Neural progenitor cell (in vitro differentiated cells): ENCODE measurements at regions not wholly inside any gene's neighbourhood (a gene's known extent, or its start where the extent isn't known, plus 50 kb on each side); places are given as distances from the start of the nearest gene placed in this dataset.
A peak's percentile ranks its signal among the peaks of the same experiment; 100 is the strongest.

Source experiments
- DNase-seq: peaks from one replicate; pipeline ENCODE4 v3.0.0-alpha.2; 2016; ENCODE audit warnings: low spot score
- H2AFZ ChIP-seq: fragments of 200-600 bp; sonication (generic); replicated peaks from 2 replicates; pipeline ENCODE4 v1.6.1; 2016; ENCODE audit warnings: antibody characterized with exemption
- H3F3A ChIP-seq: fragments of 200-600 bp; sonication (generic); 2 replicates; pipeline ENCODE4 v1.6.1; 2016; ENCODE audit warnings: antibody characterized with exemption, low read depth
- H3K27ac ChIP-seq: fragments of 200-600 bp; sonication (generic); 2 replicates; pipeline ENCODE4 v1.5.1; 2016; ENCODE audit warnings: mild to moderate bottlenecking
- H3K27me3 ChIP-seq: fragments of 200-600 bp; sonication (generic); 2 replicates; pipeline ENCODE4 v1.6.1; 2016; ENCODE audit warnings: mild to moderate bottlenecking, moderate library complexity
- H3K36me3 ChIP-seq: fragments of 200-600 bp; sonication (generic); 2 replicates; pipeline ENCODE4 v1.5.1; 2016
- H3K4me1 ChIP-seq: fragments of 200-600 bp; sonication (generic); 2 replicates; pipeline ENCODE4 v1.6.1; 2016; ENCODE audit warnings: mixed run types
- H3K4me2 ChIP-seq: fragments of 200-600 bp; sonication (generic); 2 replicates; pipeline ENCODE4 v1.6.1; 2016
- H3K4me3 ChIP-seq: fragments of 200-600 bp; sonication (generic); 2 replicates; pipeline ENCODE4 v1.5.1; 2016
- H3K79me2 ChIP-seq: fragments of 200-600 bp; sonication (generic); 2 replicates; pipeline ENCODE4 v1.6.1; 2016; ENCODE audit warnings: low read depth
- H3K9ac ChIP-seq: fragments of 200-600 bp; sonication (generic); 2 replicates; pipeline ENCODE4 v1.6.1; 2016
- H3K9me3 ChIP-seq: fragments of 200-600 bp; sonication (generic); 2 replicates; pipeline ENCODE4 v1.5.1; 2016; ENCODE audit warnings: low read depth
- H4K20me1 ChIP-seq: fragments of 200-600 bp; sonication (generic); 2 replicates; pipeline ENCODE4 v1.6.1; 2016; ENCODE audit warnings: low read depth
- H3K27ac Mint-ChIP-seq: 3 replicates; pipeline ENCODE4 v1.8.0; 2021; ENCODE audit warnings: mixed read lengths
- H3K27me3 Mint-ChIP-seq: 2 replicates; pipeline ENCODE4 v1.8.0; 2022; ENCODE audit warnings: low read depth, mild to moderate bottlenecking, inconsistent platforms, moderate library complexity, mixed read lengths; ENCODE audit not compliant: insufficient read depth
- H3K36me3 Mint-ChIP-seq: 3 replicates; pipeline ENCODE4 v1.8.0; 2021; ENCODE audit warnings: mixed read lengths
- H3K4me1 Mint-ChIP-seq: 3 replicates; pipeline ENCODE4 v1.8.0; 2021; ENCODE audit warnings: mixed read lengths
- H3K4me3 Mint-ChIP-seq: 3 replicates; pipeline ENCODE4 v1.8.0; 2021; ENCODE audit warnings: mild to moderate bottlenecking, moderate library complexity, mixed read lengths
- H3K9me3 Mint-ChIP-seq: 3 replicates; pipeline ENCODE4 v1.8.0; 2020; ENCODE audit warnings: mixed read lengths
- CTCF ChIP-seq: fragments of 200-600 bp; sonication (generic); IDR thresholded peaks from 2 replicates; pipeline ENCODE4 v1.5.1; 2017; ENCODE audit warnings: antibody characterized with exemption, mild to moderate bottlenecking
- EZH2 ChIP-seq: fragments of 200-600 bp; sonication (generic); IDR thresholded peaks from 2 replicates; pipeline ENCODE4 v1.6.1; 2017; ENCODE audit warnings: antibody characterized with exemption, mild to moderate bottlenecking, moderate library complexity
- EZH2phosphoT487 ChIP-seq: fragments of 200-600 bp; sonication (generic); IDR thresholded peaks from 2 replicates; pipeline ENCODE4 v1.6.1; 2017; ENCODE audit warnings: antibody characterized with exemption

- Histone ChIP-seq H3K4me3 (no peak overlapping the region), H3K27ac (no peak overlapping the region), H2AFZ (no peak overlapping the region), H3K79me2 (no peaks in the 10 kb centered on the region), H3K4me2 (no peak overlapping the region), H3K27me3 (no peaks in the 10 kb centered on the region), H4K20me1 (no peaks in the 10 kb centered on the region), H3F3A (no peaks in the 10 kb centered on the region), H3K36me3 (no peaks in the 10 kb centered on the region), H3K9ac (no peak overlapping the region), H3K4me1 (peaks cover 4% of the 10 kb centered on the region), H3K9me3 (no peaks in the 10 kb centered on the region)
- no peak for TF ChIP-seq EZH2phosphoT487
- TF ChIP-seq EZH2 = no peak
- TF ChIP-seq CTCF = no peak
- Mint-ChIP-seq H3K4me1 (peaks cover 16% of the 10 kb centered on the region), H3K27me3 (no peaks in the 10 kb centered on the region), H3K9me3 (peaks cover 2% of the 10 kb centered on the region), H3K4me3 (no peak overlapping the region), H3K36me3 (no peaks in the 10 kb centered on the region), H3K27ac (no peak overlapping the region)
- no peak for DNase-seq
These were observed 578.6 kb upstream of the CHAC2 start for GRCh38 chr2:53188851-53189510.

DNA sequence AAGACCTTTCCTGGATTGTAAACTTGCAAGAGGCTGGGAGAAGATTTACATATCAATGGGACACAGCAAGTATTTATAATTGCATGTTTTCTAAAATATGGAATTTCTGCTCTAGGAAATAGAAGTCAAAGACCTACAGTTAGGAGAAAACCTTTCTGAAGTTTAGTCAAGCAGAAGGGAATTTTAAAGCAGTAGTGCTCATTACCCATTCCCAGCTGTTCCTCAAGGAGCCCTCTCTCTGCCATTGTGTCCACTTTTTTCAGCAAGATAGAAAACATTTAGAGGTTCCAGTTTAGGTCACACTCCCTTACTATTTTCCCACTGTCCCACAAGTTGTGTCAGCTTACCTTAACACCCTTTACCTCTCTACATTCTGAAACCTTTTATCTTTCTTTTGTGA lies 584.0 kb upstream of the CHAC2 start:
- Histone ChIP-seq H2AFZ (peak overlapping the region; percentile 28), H3K4me1 (peaks cover 18% of the 10 kb centered on the region), H3K9ac (no peak overlapping the region), H3K27ac (peak overlapping the region; percentile 23), H3K4me3 (no peak overlapping the region), H3K36me3 (no peaks in the 10 kb centered on the region), H3K4me2 (peak overlapping the region; percentile 39), H3K27me3 (no peaks in the 10 kb centered on the region), H3K9me3 (no peaks in the 10 kb centered on the region), H3F3A (no peaks in the 10 kb centered on the region), H4K20me1 (no peaks in the 10 kb centered on the region), H3K79me2 (no peaks in the 10 kb centered on the region)
- Mint-ChIP-seq H3K4me3 (no peak overlapping the region), H3K27me3 (no peaks in the 10 kb centered on the region), H3K9me3 (no peaks in the 10 kb centered on the region), H3K4me1 (peaks cover 26% of the 10 kb centered on the region), H3K36me3 (no peaks in the 10 kb centered on the region), H3K27ac (no peak overlapping the region)
- peak; percentile 59 for DNase-seq
- no peak for TF ChIP-seq CTCF
- TF ChIP-seq EZH2 = no peak
- no peak for TF ChIP-seq EZH2phosphoT487

- Histone ChIP-seq H3K4me3 (no peak overlapping the region), H3K36me3 (no peaks in the 10 kb centered on the region), H3K9ac (no peak overlapping the region), H4K20me1 (no peaks in the 10 kb centered on the region), H3F3A (no peaks in the 10 kb centered on the region), H3K27me3 (no peaks in the 10 kb centered on the region), H3K27ac (no peak overlapping the region), H3K4me1 (peaks cover 18% of the 10 kb centered on the region), H3K79me2 (no peaks in the 10 kb centered on the region), H3K9me3 (no peaks in the 10 kb centered on the region), H3K4me2 (peak overlapping the region; percentile 39), H2AFZ (peak overlapping the region; percentile 82)
- peak; percentile 3 for DNase-seq
- TF ChIP-seq EZH2 (no peak), EZH2phosphoT487 (no peak), CTCF (no peak)
- H3K4me3 Mint-ChIP-seq = no peak overlapping the region
- peaks cover 26% of the 10 kb centered on the region for H3K4me1 Mint-ChIP-seq
- no peaks in the 10 kb centered on the region for H3K9me3 Mint-ChIP-seq
- H3K27ac Mint-ChIP-seq = peak overlapping the region; percentile 7
- H3K36me3 Mint-ChIP-seq = no peaks in the 10 kb centered on the region
- H3K27me3 Mint-ChIP-seq = no peaks in the 10 kb centered on the region
These were observed 585.0 kb upstream of the CHAC2 start for GRCh38 chr2:53182601-53183000.
